Breast epithelium (tissue), 3 donors: ENCODE measurements at regions not wholly inside any gene's neighbourhood (a gene's known extent, or its start where the extent isn't known, plus 50 kb on each side); places are given as distances from the start of the nearest gene placed in this dataset.

ENCODE experiments used
- POLR2A ChIP-seq: fragments of 450-650 bp; IDR thresholded peaks from one replicate; pipeline ENCODE4 v1.6.1; 2016; ENCODE audit warnings: antibody characterized with exemption, mild to moderate bottlenecking, moderate library complexity
- POLR2AphosphoS5 ChIP-seq, 3 donors: sonication (generic); formaldehyde crosslinking; IDR thresholded peaks; one replicate each; pipeline ENCODE4 v1.6.1; 2017; ENCODE audit warnings: antibody characterized with exemption in 3 of 3

- no peak for TF ChIP-seq POLR2A
- no peak for TF ChIP-seq POLR2AphosphoS5 (IDR thresholded peaks at IDR 0.05)
These were observed 350.3 kb upstream of the PCSK5 start for GRCh38 chr9:75540185-75540584.
